Prostate gland (tissue), 2 donors: ENCODE measurements at regions not wholly inside any gene's neighbourhood (a gene's known extent, or its start where the extent isn't known, plus 50 kb on each side); places are given as distances from the start of the nearest gene placed in this dataset.

Source experiments
- DNase-seq: peaks from one replicate; pipeline ENCODE4 v3.0.0-alpha.2; 2019; ENCODE audit warnings: low spot score
- H3K27ac ChIP-seq, 2 donors: fragments of 200-600 bp; sonication (generic); 2 replicates each; pipeline ENCODE4 v1.5.1; 2017 to 2019
- H3K27me3 ChIP-seq: fragments of 200-600 bp; sonication (generic); replicated peaks from 2 replicates; pipeline ENCODE4 v1.5.1; 2019; ENCODE audit not compliant: insufficient read depth
- H3K36me3 ChIP-seq, 2 donors: fragments of 200-600 bp; sonication (generic); 1 replicate in 1 of 2; 2 replicates in 1 of 2; pipeline versions ENCODE4 v1.5.1 to v1.8.1; 2017 to 2019
- H3K4me1 ChIP-seq: fragments of 200-600 bp; sonication (generic); replicated peaks from 2 replicates; pipeline ENCODE4 v1.5.1; 2019
- H3K4me3 ChIP-seq, 2 donors: fragments of 200-600 bp; sonication (generic); 2 replicates each; pipeline ENCODE4 v1.5.1; 2017 to 2019
- H3K9me3 ChIP-seq: fragments of 200-600 bp; sonication (generic); 2 replicates; pipeline ENCODE4 v1.5.1; 2017
- CTCF ChIP-seq, 4 experiments: fragments of 200-600 bp in 2 of 4; fragments of 450-650 bp in 2 of 4; sonication (generic) in 2 of 4; IDR thresholded peaks; 1 replicate in 3 of 4; 2 replicates in 1 of 4; pipeline ENCODE4 v1.5.1; 2016 to 2019; ENCODE audit warnings: antibody characterized with exemption in 4 of 4, mild to moderate bottlenecking in 2 of 4, moderate library complexity in 2 of 4
- POLR2A ChIP-seq: fragments of 450-650 bp; IDR thresholded peaks from one replicate; pipeline ENCODE4 v1.6.1; 2016; ENCODE audit warnings: antibody characterized with exemption, mild to moderate bottlenecking
- POLR2AphosphoS5 ChIP-seq: sonication (generic); formaldehyde crosslinking; IDR thresholded peaks from one replicate; pipeline ENCODE4 v1.6.1; 2017; ENCODE audit warnings: antibody characterized with exemption
- WGBS: methylation state at CpG from one replicate; pipeline ENCODE4 v1.1.5; 2018; 5-methylcytosine and 5-hydroxymethylcytosine counted together
- intact Hi-C: fragments of 100-400 bp; cut with DNase I; formaldehyde crosslinking; loops from one replicate; pipeline ENCODE4 v1.14.2; 2022

- intact Hi-C loops: no loop called here
- peaks cover 18% of the 10 kb centered on the region for H3K4me1 ChIP-seq
- 83% methylated on average over 14 of the region's 14 CpGs for WGBS
- H3K9me3 ChIP-seq: no peaks in the 10 kb centered on the region
- DNase-seq: no peak
- H3K36me3 ChIP-seq: no peaks in the 10 kb centered on the region
- H3K27me3 ChIP-seq: no peaks in the 10 kb centered on the region
- H3K4me3 ChIP-seq: no peak overlapping the region
- TF ChIP-seq CTCF (IDR thresholded peaks at IDR 0.05) (no peak), POLR2A (no peak), POLR2AphosphoS5 (peak; percentile 5)
- H3K27ac ChIP-seq: no peak overlapping the region
Observed at GRCh38 chr1:234957330-234958065, 171.1 kb downstream of the TOMM20 start.

GRCh38 chr1:234956821-234957329, 171.8 kb downstream of the TOMM20 start:
- Histone ChIP-seq H3K36me3 (no peaks in the 10 kb centered on the region), H3K27me3 (no peaks in the 10 kb centered on the region), H3K4me3 (no peak overlapping the region), H3K4me1 (peaks cover 14% of the 10 kb centered on the region), H3K9me3 (no peaks in the 10 kb centered on the region), H3K27ac (no peak overlapping the region)
- intact Hi-C loops: no loop called here
- no peak for DNase-seq
- TF ChIP-seq POLR2A (no peak), CTCF (IDR thresholded peaks at IDR 0.05) (no peak), POLR2AphosphoS5 (no peak)
- 62% methylated on average over 11 of the region's 11 CpGs for WGBS

- Histone ChIP-seq H3K27ac (no peak overlapping the region), H3K36me3 (no peaks in the 10 kb centered on the region), H3K27me3 (no peaks in the 10 kb centered on the region), H3K4me1 (peaks cover 3% of the 10 kb centered on the region), H3K4me3 (no peak overlapping the region), H3K9me3 (no peaks in the 10 kb centered on the region)
- intact Hi-C loops: no loop called here
- WGBS: 78% methylated on average over 11 of the region's 11 CpGs
- no peak for DNase-seq
- TF ChIP-seq CTCF (IDR thresholded peaks at IDR 0.05) (no peak), POLR2A (no peak), POLR2AphosphoS5 (no peak)
Observed at GRCh38 chr1:234955107-234955731, 173.4 kb downstream of the TOMM20 start.

GRCh38 chr1:234954613-234955012, 174.0 kb downstream of the TOMM20 start:
- H3K27me3 ChIP-seq: no peaks in the 10 kb centered on the region
- 98% methylated on average over 6 of the region's 6 CpGs for WGBS
- H3K4me1 ChIP-seq: peaks cover 3% of the 10 kb centered on the region
- DNase-seq: no peak
- no peak overlapping the region for H3K4me3 ChIP-seq
- H3K9me3 ChIP-seq: no peaks in the 10 kb centered on the region
- no peak overlapping the region for H3K27ac ChIP-seq
- H3K36me3 ChIP-seq: no peaks in the 10 kb centered on the region
- intact Hi-C loops: no loop called here
- TF ChIP-seq POLR2AphosphoS5: no peak
- TF ChIP-seq CTCF (IDR thresholded peaks at IDR 0.05): no peak
- no peak for TF ChIP-seq POLR2A
